ENCODE measurements at regions not wholly inside any gene's neighbourhood (a gene's known extent, or its start where the extent isn't known, plus 50 kb on each side); places are given as distances from the start of the nearest gene placed in this dataset.

DNA sequence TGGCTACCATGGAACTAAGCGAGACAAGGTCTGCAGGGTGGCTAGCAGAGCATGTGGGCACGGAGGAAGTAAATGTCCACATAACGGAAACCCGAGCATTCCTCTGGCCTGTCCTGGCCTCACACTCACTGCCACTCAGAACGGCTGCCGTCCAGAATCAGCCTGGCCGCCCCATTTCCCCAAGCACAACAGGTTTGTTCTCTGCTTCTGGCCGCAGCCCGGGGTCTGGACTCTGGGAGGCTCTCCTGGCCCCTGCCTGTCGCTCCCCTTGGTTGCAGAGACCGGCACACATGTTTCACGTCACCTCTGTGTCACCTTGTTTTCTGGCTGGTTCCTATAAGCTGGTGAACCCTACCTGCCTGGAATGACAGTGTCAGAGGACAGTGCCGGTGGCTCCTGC lies 69.3 kb downstream of the GLI2 start:
- TF ChIP-seq POLR2AphosphoS5 (IDR thresholded peaks at IDR 0.05; ENCODE audit: low read depth, low read length) (no peak), TAF1 (IDR thresholded peaks at IDR 0.05; ENCODE audit: low read depth, low read length) (no peak), POU2F2 (IDR thresholded peaks at IDR 0.05; ENCODE audit: low read depth, low read length) (no peak), POLR2A (IDR thresholded peaks at IDR 0.05; ENCODE audit: low read depth, low read length) (no peak), PAX5 (IDR thresholded peaks at IDR 0.05; ENCODE audit: insufficient read depth, low read length, severe bottlenecking) (no peak), SPI1 (IDR thresholded peaks at IDR 0.05; ENCODE audit: low read depth, low read length) (no peak)
- no peak for FAIRE-seq

DNA sequence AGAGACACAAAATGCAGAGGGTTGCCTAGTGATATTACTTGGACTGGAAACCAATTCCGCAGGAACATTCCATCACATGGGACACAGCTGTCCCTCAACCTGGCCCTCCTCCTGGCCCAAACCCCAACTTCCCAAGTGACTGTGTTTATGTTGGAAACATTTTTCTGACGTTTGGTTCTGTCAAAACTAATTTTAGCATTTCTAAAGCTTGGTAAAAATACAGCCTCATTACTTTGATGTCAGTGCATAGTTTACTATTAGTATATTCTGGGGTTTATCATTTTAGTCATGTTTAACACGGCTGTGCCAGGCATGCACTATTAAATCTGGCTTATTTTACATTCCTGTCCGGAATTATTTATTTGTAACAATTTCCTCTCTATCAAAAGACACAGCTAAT lies 69.9 kb downstream of the GLI2 start:
- DNase-seq (ENCODE audit: insufficient read length, low spot score) (no peak), FAIRE-seq (no peak)
- no peak for TF ChIP-seq PAX5 (IDR thresholded peaks at IDR 0.05; ENCODE audit: insufficient read depth, low read length, severe bottlenecking)

More for the DNA sequence above, 69.3 kb downstream of the GLI2 start:
- DNase-seq (ENCODE audit: insufficient read length, low spot score): no peak

DNA sequence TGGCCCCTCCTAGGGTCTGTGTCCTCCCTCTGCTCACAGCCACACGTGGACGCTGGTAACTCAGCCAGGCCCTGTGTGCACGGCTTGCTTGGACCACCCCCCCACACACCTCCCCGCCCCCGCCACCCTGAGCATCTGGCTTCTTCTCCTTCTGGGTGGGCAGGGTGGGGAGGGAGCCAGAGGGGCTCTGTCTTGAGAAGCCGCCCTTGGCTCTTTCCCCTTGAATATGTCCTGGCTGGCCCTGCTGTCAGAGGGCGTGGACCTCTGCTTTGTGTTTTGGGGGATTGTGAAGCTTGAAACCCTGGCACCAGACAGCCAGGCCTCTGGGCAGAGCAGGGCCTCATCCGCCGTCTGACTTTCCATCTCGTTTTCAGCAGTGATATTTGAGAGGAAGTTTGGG lies 72.1 kb downstream of the GLI2 start:
- FAIRE-seq (no peak), DNase-seq (ENCODE audit: insufficient read length, low spot score) (no peak)
- no peak for TF ChIP-seq POU2F2 (IDR thresholded peaks at IDR 0.05; ENCODE audit: low read depth, low read length)
- no peak for TF ChIP-seq SPI1 (IDR thresholded peaks at IDR 0.05; ENCODE audit: low read depth, low read length)
- no peak for TF ChIP-seq PAX5 (IDR thresholded peaks at IDR 0.05; ENCODE audit: insufficient read depth, low read length, severe bottlenecking)
- no peak for TF ChIP-seq TAF1 (IDR thresholded peaks at IDR 0.05; ENCODE audit: low read depth, low read length)
- no peak for TF ChIP-seq POLR2A (IDR thresholded peaks at IDR 0.05; ENCODE audit: low read depth, low read length)
- no peak for TF ChIP-seq POLR2AphosphoS5 (IDR thresholded peaks at IDR 0.05; ENCODE audit: low read depth, low read length)

DNA sequence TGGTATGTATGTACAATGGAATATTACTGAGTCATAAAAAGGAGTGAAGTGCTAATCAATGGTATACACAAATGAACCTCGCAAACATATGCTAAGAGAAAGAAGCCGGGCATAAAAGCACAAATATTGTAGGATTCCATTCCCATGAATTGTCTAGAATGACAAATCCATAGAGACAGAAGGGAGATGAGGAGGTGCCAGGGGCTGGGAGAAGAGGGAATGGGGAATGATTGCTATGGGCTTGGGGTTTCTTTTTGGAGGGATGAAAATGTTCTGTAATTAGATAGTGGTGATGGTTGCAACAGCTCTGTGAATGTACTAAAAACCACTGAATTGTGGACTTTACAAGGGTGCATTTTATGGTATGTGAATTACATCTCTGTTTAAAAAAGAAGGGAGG lies 73.5 kb downstream of the GLI2 start:
- no peak for TF ChIP-seq SPI1 (IDR thresholded peaks at IDR 0.05; ENCODE audit: low read depth, low read length)
- TF ChIP-seq TAF1 (IDR thresholded peaks at IDR 0.05; ENCODE audit: low read depth, low read length): no peak
- TF ChIP-seq POLR2AphosphoS5 (IDR thresholded peaks at IDR 0.05; ENCODE audit: low read depth, low read length): no peak
- no peak for TF ChIP-seq POU2F2 (IDR thresholded peaks at IDR 0.05; ENCODE audit: low read depth, low read length)
- no peak for TF ChIP-seq POLR2A (IDR thresholded peaks at IDR 0.05; ENCODE audit: low read depth, low read length)
- no peak for TF ChIP-seq PAX5 (IDR thresholded peaks at IDR 0.05; ENCODE audit: insufficient read depth, low read length, severe bottlenecking)
- FAIRE-seq (no peak), DNase-seq (ENCODE audit: insufficient read length, low spot score) (no peak)

DNA sequence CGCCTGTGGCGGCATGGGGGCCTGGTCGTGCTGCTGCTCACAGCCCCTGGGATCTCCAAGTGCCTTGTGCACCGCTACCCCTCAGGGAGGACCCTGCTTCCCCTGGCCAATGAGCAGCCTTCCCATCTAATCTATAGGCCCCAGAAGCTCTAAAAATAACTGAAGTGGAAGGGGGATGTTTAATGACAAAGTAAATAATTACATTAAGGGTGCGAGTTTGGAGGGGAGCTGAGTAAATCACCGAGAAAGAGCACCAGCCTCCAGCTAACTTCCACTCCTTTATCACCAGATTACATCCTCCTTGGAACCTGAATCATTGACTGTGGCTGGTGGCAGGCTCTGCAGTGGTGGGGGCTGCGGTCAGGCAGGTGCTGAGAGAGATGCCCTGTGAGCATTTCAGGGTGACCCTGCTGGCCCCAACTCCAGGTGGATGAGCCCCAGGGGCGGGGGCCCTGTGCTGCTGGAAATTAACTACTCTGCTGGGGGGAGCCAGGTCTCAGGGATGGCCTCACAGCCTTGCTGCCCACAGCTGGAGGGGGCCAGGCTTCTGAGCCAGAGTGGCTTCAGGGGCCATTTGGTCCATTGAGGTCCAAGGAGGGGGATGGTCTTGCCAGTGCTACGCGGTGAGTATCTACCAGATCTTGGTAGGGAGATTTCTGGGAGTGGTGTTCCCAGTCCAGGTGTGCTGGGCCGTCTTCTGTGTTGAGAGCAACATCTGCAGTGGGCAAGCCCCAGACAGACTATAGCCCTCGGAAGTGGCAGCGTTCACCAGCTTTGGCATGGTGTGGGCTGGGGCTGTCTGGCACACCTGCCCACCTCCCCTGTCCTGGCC lies 74.2 kb downstream of the GLI2 start:
- FAIRE-seq (no peak), DNase-seq (ENCODE audit: insufficient read length, low spot score) (no peak)
- no peak for TF ChIP-seq POLR2AphosphoS5 (IDR thresholded peaks at IDR 0.05; ENCODE audit: low read depth, low read length)
- TF ChIP-seq POU2F2 (IDR thresholded peaks at IDR 0.05; ENCODE audit: low read depth, low read length): no peak
- no peak for TF ChIP-seq POLR2A (IDR thresholded peaks at IDR 0.05; ENCODE audit: low read depth, low read length)
- no peak for TF ChIP-seq PAX5 (IDR thresholded peaks at IDR 0.05; ENCODE audit: insufficient read depth, low read length, severe bottlenecking)
- no peak for TF ChIP-seq SPI1 (IDR thresholded peaks at IDR 0.05; ENCODE audit: low read depth, low read length)
- no peak for TF ChIP-seq TAF1 (IDR thresholded peaks at IDR 0.05; ENCODE audit: low read depth, low read length)

DNA sequence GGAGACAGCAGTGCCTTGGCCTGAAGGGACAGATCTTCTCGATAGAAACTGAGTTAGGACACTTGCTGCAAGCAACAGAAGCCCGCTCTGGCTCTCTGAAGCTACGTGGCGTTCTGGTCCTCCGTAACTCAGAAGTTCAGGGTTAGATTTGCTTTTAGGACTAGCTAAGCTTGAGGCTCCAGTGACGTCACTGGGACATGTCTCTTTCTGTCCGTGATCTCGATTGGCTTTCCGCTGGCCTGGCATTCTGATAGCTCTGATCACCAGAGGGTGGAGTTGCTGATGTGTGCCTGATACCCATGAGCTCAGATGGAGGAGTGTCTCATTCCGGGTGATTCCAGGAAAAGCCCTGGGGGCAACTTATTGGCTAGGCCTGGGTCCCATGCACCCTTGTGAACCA lies 75.0 kb downstream of the GLI2 start:
- TF ChIP-seq POU2F2 (IDR thresholded peaks at IDR 0.05; ENCODE audit: low read depth, low read length) (no peak), POLR2AphosphoS5 (IDR thresholded peaks at IDR 0.05; ENCODE audit: low read depth, low read length) (no peak), POLR2A (IDR thresholded peaks at IDR 0.05; ENCODE audit: low read depth, low read length) (no peak), PAX5 (IDR thresholded peaks at IDR 0.05; ENCODE audit: insufficient read depth, low read length, severe bottlenecking) (no peak), TAF1 (IDR thresholded peaks at IDR 0.05; ENCODE audit: low read depth, low read length) (no peak), SPI1 (IDR thresholded peaks at IDR 0.05; ENCODE audit: low read depth, low read length) (no peak)
- FAIRE-seq (no peak), DNase-seq (ENCODE audit: insufficient read length, low spot score) (no peak)

DNA sequence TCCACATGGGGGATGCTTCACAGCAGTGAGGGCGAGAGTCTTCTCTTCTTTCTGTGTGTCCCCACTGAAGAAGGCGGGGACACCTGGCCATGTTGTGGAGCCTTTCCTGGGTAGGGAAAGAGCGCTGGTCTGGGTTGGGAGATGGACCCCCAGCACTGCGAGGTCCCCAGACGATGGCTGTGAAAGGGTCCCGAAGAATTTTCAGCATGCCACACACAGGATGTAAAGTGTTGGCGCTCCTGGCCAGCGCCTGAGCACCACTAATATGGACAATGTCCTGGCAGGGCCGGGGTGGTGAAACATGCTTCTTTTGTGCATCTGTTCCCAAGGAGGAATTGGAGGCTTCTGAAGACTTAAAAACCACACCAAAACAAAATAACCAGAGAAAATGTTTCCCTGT lies 77.2 kb downstream of the GLI2 start:
- DNase-seq (ENCODE audit: insufficient read length, low spot score): no peak
- FAIRE-seq: no peak
- TF ChIP-seq POLR2A (IDR thresholded peaks at IDR 0.05; ENCODE audit: low read depth, low read length): no peak
- no peak for TF ChIP-seq SPI1 (IDR thresholded peaks at IDR 0.05; ENCODE audit: low read depth, low read length)
- no peak for TF ChIP-seq PAX5 (IDR thresholded peaks at IDR 0.05; ENCODE audit: insufficient read depth, low read length, severe bottlenecking)
- no peak for TF ChIP-seq POU2F2 (IDR thresholded peaks at IDR 0.05; ENCODE audit: low read depth, low read length)
- TF ChIP-seq TAF1 (IDR thresholded peaks at IDR 0.05; ENCODE audit: low read depth, low read length): no peak
- no peak for TF ChIP-seq POLR2AphosphoS5 (IDR thresholded peaks at IDR 0.05; ENCODE audit: low read depth, low read length)

DNA sequence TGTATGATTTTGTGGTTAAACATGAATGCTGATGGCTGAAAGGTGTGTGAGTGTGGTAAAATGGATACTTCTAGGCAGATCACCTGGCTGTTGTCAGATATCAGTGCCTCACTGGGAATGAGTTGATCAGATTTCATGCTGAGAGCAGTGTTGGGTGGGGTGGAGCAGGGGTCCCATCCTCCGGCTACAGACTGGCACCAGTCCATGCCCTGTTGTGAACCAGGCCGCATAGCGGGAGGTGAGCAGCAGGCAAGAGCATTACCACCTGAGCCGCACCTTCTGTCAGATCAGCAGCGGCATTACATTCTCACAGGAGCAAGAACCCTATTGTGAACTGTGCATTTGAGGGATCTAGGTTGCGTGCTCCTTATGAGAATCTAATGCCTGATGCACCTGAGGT lies 78.7 kb downstream of the GLI2 start:
- no peak for FAIRE-seq
- DNase-seq (ENCODE audit: insufficient read length, low spot score): no peak
- TF ChIP-seq PAX5 (IDR thresholded peaks at IDR 0.05; ENCODE audit: insufficient read depth, low read length, severe bottlenecking): no peak
- no peak for TF ChIP-seq POLR2AphosphoS5 (IDR thresholded peaks at IDR 0.05; ENCODE audit: low read depth, low read length)
- TF ChIP-seq TAF1 (IDR thresholded peaks at IDR 0.05; ENCODE audit: low read depth, low read length): no peak
- no peak for TF ChIP-seq SPI1 (IDR thresholded peaks at IDR 0.05; ENCODE audit: low read depth, low read length)
- TF ChIP-seq POU2F2 (IDR thresholded peaks at IDR 0.05; ENCODE audit: low read depth, low read length): no peak
- no peak for TF ChIP-seq POLR2A (IDR thresholded peaks at IDR 0.05; ENCODE audit: low read depth, low read length)

DNA sequence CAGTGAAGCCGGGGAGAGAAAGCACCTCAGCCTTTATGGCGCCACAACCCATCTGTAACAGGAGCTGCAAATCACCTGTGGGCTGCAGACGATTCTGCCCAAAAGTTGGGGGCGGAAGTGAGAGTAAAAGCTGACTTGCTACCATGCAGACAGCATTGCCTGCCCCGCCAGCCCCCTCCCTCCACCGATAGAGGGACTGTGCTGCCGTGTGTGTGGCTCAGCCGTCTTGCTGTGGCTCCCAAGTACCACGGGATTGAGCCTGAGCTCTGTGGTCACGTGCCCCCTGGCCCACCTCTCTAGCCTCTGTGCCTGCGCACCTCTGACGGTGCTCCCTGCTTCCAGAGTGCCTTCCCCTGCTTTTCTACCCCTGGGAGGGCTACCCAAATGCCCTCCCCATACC lies 79.6 kb downstream of the GLI2 start:
- TF ChIP-seq POU2F2 (IDR thresholded peaks at IDR 0.05; ENCODE audit: low read depth, low read length): no peak
- no peak for TF ChIP-seq TAF1 (IDR thresholded peaks at IDR 0.05; ENCODE audit: low read depth, low read length)
- no peak for TF ChIP-seq POLR2AphosphoS5 (IDR thresholded peaks at IDR 0.05; ENCODE audit: low read depth, low read length)
- no peak for TF ChIP-seq PAX5 (IDR thresholded peaks at IDR 0.05; ENCODE audit: insufficient read depth, low read length, severe bottlenecking)
- FAIRE-seq: no peak
- no peak for DNase-seq (ENCODE audit: insufficient read length, low spot score)
